AG20443 (cell line): ENCODE measurements at regions not wholly inside any gene's neighbourhood (a gene's known extent, or its start where the extent isn't known, plus 50 kb on each side); places are given as distances from the start of the nearest gene placed in this dataset.

Source experiments
- DNase-seq: peaks from one replicate; pipeline ENCODE4 v3.0.0; 2012; ENCODE audit warnings: low spot score, mixed read lengths

DNA sequence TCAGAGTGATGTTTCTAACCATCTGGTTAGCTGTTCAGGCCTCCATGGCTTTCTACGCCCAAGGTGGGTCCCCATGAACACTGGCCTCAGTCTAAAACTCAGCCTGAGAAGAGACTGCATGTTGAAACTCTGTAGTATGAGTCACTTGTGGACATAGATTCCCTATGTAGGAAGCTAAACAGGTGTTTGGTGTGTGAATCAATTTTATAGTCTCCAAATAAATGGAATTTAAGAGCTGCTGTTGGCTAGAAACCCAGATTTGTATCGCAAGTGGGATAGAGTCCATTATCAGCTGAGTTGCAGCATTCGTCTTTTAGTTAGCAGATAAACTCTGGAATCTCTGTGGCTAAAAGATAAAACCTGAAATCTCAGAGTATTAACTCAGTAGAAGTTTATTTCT is 131.4 kb downstream of the KCNS3 start:
- DNase-seq = no peak

DNA sequence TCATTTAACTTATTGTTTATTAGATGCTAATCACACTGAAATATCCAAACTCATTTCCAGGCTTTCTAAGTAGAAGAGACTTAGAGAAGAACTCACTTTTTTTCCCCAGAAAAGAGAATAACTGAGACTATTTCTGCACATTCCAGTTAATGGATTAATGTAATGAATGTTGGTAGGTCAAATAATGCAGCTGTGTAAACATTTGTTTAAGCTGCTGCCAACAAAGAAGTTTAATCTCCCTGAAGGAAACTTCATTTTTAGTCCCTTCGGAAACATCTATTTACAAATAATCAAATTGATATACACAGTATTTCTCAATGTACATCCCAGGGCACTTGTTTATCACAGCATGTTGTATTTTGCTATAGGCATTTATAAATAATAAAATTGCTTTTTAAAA is 126.9 kb downstream of the KCNS3 start:
- no peak for DNase-seq

DNA sequence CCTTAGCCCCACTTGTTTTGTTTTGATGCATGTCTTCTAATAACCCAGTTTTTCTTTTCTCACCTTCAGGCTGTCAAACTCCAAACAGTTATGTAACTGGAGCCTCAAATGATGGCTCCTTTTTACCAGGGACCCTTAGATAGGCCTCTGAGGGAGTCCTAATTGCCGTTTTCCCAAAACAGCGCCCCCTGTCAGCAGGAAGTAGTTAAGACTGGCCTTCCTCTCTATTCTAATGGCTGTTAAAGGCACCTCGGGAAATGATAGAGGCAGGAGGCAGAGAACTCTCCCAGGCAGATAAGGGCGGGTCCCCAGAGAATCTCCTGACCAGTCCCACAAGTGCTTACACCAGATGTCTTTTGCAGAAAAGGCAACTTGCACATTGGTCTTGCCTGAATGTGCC is 123.2 kb downstream of the KCNS3 start:
- DNase-seq = no peak

DNA sequence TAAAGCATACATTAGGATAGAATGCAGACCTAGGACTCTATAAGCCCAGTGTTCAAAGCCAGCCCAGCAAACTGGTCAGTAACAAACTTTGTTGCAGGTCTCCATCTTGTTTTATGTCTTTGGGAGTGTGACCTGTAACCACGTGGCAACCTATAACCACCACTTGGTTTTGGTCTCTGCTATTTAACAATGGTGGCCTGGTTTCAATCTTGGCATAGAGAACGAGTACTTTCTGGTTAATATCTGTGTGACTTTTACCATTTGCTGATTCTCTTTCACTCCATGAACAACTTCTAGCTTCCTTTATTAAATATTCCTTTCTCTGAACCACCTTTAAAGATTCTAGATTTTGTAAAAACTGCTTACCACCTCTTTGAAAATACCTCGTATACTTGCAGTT is 118.5 kb downstream of the KCNS3 start:
- no peak for DNase-seq

- no peak for DNase-seq
Measured at GRCh38 chr2:17995593-17995992, 117.1 kb downstream of the KCNS3 start.
